ENCODE measurements at regions not wholly inside any gene's neighbourhood (a gene's known extent, or its start where the extent isn't known, plus 50 kb on each side); places are given as distances from the start of the nearest gene placed in this dataset.

DNA sequence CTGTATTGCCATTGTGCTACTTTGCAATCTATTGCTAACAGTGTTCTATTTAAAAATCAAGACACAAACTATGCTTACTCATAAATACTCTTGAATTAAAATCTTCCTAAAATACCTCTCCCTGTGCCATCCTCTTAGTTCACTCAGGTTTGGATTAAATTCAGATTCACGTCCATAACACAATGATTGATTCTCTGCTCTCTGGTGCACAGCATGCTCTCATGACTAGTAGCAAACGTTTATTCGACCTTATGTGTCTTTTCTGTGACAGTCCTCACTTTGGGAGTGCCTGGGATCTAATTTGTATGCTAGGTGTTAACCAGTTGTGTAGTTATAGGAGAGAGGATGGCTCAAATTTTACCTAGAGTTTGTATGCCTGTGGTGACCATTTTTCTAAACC is 270.4 kb upstream of the FKBP1C start:
- no peak for TF ChIP-seq JUN (CRISPR knock-in tag; IDR thresholded peaks at IDR 0.05)
- no peak for TF ChIP-seq CREB1 (CRISPR knock-in tag; IDR thresholded peaks at IDR 0.05)
- TF ChIP-seq, protein P1, sequence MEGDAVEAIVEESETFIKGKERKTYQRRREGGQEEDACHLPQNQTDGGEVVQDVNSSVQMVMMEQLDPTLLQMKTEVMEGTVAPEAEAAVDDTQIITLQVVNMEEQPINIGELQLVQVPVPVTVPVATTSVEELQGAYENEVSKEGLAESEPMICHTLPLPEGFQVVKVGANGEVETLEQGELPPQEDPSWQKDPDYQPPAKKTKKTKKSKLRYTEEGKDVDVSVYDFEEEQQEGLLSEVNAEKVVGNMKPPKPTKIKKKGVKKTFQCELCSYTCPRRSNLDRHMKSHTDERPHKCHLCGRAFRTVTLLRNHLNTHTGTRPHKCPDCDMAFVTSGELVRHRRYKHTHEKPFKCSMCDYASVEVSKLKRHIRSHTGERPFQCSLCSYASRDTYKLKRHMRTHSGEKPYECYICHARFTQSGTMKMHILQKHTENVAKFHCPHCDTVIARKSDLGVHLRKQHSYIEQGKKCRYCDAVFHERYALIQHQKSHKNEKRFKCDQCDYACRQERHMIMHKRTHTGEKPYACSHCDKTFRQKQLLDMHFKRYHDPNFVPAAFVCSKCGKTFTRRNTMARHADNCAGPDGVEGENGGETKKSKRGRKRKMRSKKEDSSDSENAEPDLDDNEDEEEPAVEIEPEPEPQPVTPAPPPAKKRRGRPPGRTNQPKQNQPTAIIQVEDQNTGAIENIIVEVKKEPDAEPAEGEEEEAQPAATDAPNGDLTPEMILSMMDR (IDR thresholded peaks at IDR 0.05): no peak
- no peak for TF ChIP-seq ZNF138 (CRISPR knock-in tag; conservative IDR thresholded peaks at IDR 0.05)
- TF ChIP-seq, protein P2, sequence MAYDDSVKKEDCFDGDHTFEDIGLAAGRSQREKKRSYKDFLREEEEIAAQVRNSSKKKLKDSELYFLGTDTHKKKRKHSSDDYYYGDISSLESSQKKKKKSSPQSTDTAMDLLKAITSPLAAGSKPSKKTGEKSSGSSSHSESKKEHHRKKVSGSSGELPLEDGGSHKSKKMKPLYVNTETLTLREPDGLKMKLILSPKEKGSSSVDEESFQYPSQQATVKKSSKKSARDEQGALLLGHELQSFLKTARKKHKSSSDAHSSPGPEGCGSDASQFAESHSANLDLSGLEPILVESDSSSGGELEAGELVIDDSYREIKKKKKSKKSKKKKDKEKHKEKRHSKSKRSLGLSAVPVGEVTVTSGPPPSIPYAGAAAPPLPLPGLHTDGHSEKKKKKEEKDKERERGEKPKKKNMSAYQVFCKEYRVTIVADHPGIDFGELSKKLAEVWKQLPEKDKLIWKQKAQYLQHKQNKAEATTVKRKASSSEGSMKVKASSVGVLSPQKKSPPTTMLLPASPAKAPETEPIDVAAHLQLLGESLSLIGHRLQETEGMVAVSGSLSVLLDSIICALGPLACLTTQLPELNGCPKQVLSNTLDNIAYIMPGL (CRISPR knock-in tag; IDR thresholded peaks at IDR 0.05): no peak
